ENCODE measurements at regions not wholly inside any gene's neighbourhood (a gene's known extent, or its start where the extent isn't known, plus 50 kb on each side); places are given as distances from the start of the nearest gene placed in this dataset.

GRCh38 chr12:126430921-126431320 lies 1365.7 kb downstream of the AACS start:
- Histone ChIP-seq H3K36me3 (ENCODE audit: low read depth) (no peaks in the 10 kb centered on the region), H3K9me3 (ENCODE audit: severe bottlenecking) (no peaks in the 10 kb centered on the region), H3K27me3 (ENCODE audit: insufficient read depth, poor library complexity, severe bottlenecking) (no peaks in the 10 kb centered on the region), H3K4me1 (ENCODE audit: insufficient read depth, poor library complexity, severe bottlenecking) (no peaks in the 10 kb centered on the region), H3K27ac (ENCODE audit: poor library complexity, severe bottlenecking) (no peak overlapping the region), H3K4me3 (ENCODE audit: severe bottlenecking) (no peak overlapping the region)
- ATAC-seq (ENCODE audit: low read depth) = no peak
- DNase-seq (ENCODE audit: low spot score) = no peak
- no peak for TF ChIP-seq CTCF (IDR thresholded peaks at IDR 0.05; ENCODE audit: poor library complexity, severe bottlenecking)

- Histone ChIP-seq H3K4me1 (ENCODE audit: insufficient read depth, poor library complexity, severe bottlenecking) (no peaks in the 10 kb centered on the region), H3K27me3 (ENCODE audit: insufficient read depth, poor library complexity, severe bottlenecking) (no peaks in the 10 kb centered on the region), H3K4me3 (ENCODE audit: severe bottlenecking) (no peak overlapping the region), H3K27ac (ENCODE audit: poor library complexity, severe bottlenecking) (no peak overlapping the region), H3K36me3 (ENCODE audit: low read depth) (no peaks in the 10 kb centered on the region), H3K9me3 (ENCODE audit: severe bottlenecking) (no peaks in the 10 kb centered on the region)
- no peak for DNase-seq (ENCODE audit: low spot score)
- ATAC-seq (ENCODE audit: low read depth) = no peak
- TF ChIP-seq CTCF (IDR thresholded peaks at IDR 0.05; ENCODE audit: poor library complexity, severe bottlenecking) = no peak
Observed at GRCh38 chr12:126431767-126432166, 1366.5 kb downstream of the AACS start.

GRCh38 chr12:126432780-126433179 lies 1367.5 kb downstream of the AACS start:
- no peak for TF ChIP-seq CTCF (IDR thresholded peaks at IDR 0.05; ENCODE audit: poor library complexity, severe bottlenecking)
- no peak for DNase-seq (ENCODE audit: low spot score)
- H3K4me3 ChIP-seq (ENCODE audit: severe bottlenecking) = no peak overlapping the region
- H3K9me3 ChIP-seq (ENCODE audit: severe bottlenecking) = no peaks in the 10 kb centered on the region
- H3K4me1 ChIP-seq (ENCODE audit: insufficient read depth, poor library complexity, severe bottlenecking) = no peaks in the 10 kb centered on the region
- no peak overlapping the region for H3K27ac ChIP-seq (ENCODE audit: poor library complexity, severe bottlenecking)
- no peaks in the 10 kb centered on the region for H3K36me3 ChIP-seq (ENCODE audit: low read depth)
- H3K27me3 ChIP-seq (ENCODE audit: insufficient read depth, poor library complexity, severe bottlenecking) = no peaks in the 10 kb centered on the region
- ATAC-seq (ENCODE audit: low read depth) = no peak

- no peak for TF ChIP-seq CTCF (IDR thresholded peaks at IDR 0.05; ENCODE audit: poor library complexity, severe bottlenecking)
- H3K4me3 ChIP-seq (ENCODE audit: severe bottlenecking) = no peak overlapping the region
Observed at GRCh38 chr12:126434412-126434985, 1369.3 kb downstream of the AACS start.

GRCh38 chr12:126436041-126436440 lies 1370.8 kb downstream of the AACS start:
- no peak for ATAC-seq (ENCODE audit: low read depth)
- H3K4me3 ChIP-seq (ENCODE audit: severe bottlenecking) = no peak overlapping the region

More at GRCh38 chr12:126434412-126434985, 1369.3 kb downstream of the AACS start:
- DNase-seq (ENCODE audit: low spot score) (no peak), ATAC-seq (ENCODE audit: low read depth) (no peak)
- H3K9me3 ChIP-seq (ENCODE audit: severe bottlenecking) = no peaks in the 10 kb centered on the region
- no peaks in the 10 kb centered on the region for H3K27me3 ChIP-seq (ENCODE audit: insufficient read depth, poor library complexity, severe bottlenecking)
- H3K27ac ChIP-seq (ENCODE audit: poor library complexity, severe bottlenecking) = no peak overlapping the region
- no peaks in the 10 kb centered on the region for H3K4me1 ChIP-seq (ENCODE audit: insufficient read depth, poor library complexity, severe bottlenecking)
- no peaks in the 10 kb centered on the region for H3K36me3 ChIP-seq (ENCODE audit: low read depth)

More at GRCh38 chr12:126436041-126436440, 1370.8 kb downstream of the AACS start:
- Histone ChIP-seq H3K27ac (ENCODE audit: poor library complexity, severe bottlenecking) (no peak overlapping the region), H3K27me3 (ENCODE audit: insufficient read depth, poor library complexity, severe bottlenecking) (no peaks in the 10 kb centered on the region), H3K36me3 (ENCODE audit: low read depth) (no peaks in the 10 kb centered on the region), H3K4me1 (ENCODE audit: insufficient read depth, poor library complexity, severe bottlenecking) (no peaks in the 10 kb centered on the region), H3K9me3 (ENCODE audit: severe bottlenecking) (no peaks in the 10 kb centered on the region)
- DNase-seq (ENCODE audit: low spot score) = no peak
- TF ChIP-seq CTCF (IDR thresholded peaks at IDR 0.05; ENCODE audit: poor library complexity, severe bottlenecking) = no peak
